ENCODE measurements at regions not wholly inside any gene's neighbourhood (a gene's known extent, or its start where the extent isn't known, plus 50 kb on each side); places are given as distances from the start of the nearest gene placed in this dataset.

GRCh38 chr11:70876685-70877084 is 375.7 kb downstream of the SHANK2 start:
- Mint-ChIP-seq H3K27ac (ENCODE audit: unreplicated experiment) (no peak overlapping the region), H3K27me3 (ENCODE audit: low read depth, unreplicated experiment) (peaks cover 13% of the 10 kb centered on the region), H3K4me3 (ENCODE audit: unreplicated experiment) (no peak overlapping the region), H3K9me3 (ENCODE audit: unreplicated experiment) (no peaks in the 10 kb centered on the region), H3K4me1 (ENCODE audit: low read depth, unreplicated experiment) (no peaks in the 10 kb centered on the region), H3K36me3 (ENCODE audit: low read depth, unreplicated experiment) (peaks cover 3% of the 10 kb centered on the region)
- Histone ChIP-seq H3K4me3 (ENCODE audit: insufficient read depth, low read depth, low read length) (no peak overlapping the region), H3K27me3 (ENCODE audit: insufficient read depth, low read length) (no peaks in the 10 kb centered on the region), H3K4me1 (ENCODE audit: insufficient read depth, low read length) (no peaks in the 10 kb centered on the region), H4K20me1 (ENCODE audit: insufficient read depth, low read length) (no peaks in the 10 kb centered on the region), H2AFZ (ENCODE audit: low read depth, low read length) (no peak overlapping the region), H3K9me3 (ENCODE audit: insufficient read depth, low read depth, low read length) (no peaks in the 10 kb centered on the region), H3K36me3 (ENCODE audit: insufficient read depth, low read length) (no peaks in the 10 kb centered on the region), H3K79me2 (ENCODE audit: insufficient read depth, low read length) (no peaks in the 10 kb centered on the region), H3K27ac (ENCODE audit: low read depth, low read length) (no peak overlapping the region), H3K4me2 (ENCODE audit: low read length) (no peak overlapping the region), H3K9ac (ENCODE audit: low read length) (no peak overlapping the region)
- TF ChIP-seq EZH2 (IDR thresholded peaks at IDR 0.05; ENCODE audit: insufficient read depth, low read length), result no peak
- no peak for TF ChIP-seq CTCF (IDR thresholded peaks at IDR 0.05; ENCODE audit: insufficient read depth, low read depth, low read length)
- no peak for DNase-seq (ENCODE audit: low read depth)
- no peak for FAIRE-seq

- no peak overlapping the region for H3K4me3 Mint-ChIP-seq (ENCODE audit: unreplicated experiment)
- Histone ChIP-seq H3K9me3 (ENCODE audit: insufficient read depth, low read depth, low read length) (no peaks in the 10 kb centered on the region), H3K4me2 (ENCODE audit: low read length) (no peak overlapping the region), H2AFZ (ENCODE audit: low read depth, low read length) (no peak overlapping the region), H3K4me1 (ENCODE audit: insufficient read depth, low read length) (no peaks in the 10 kb centered on the region), H3K27me3 (ENCODE audit: insufficient read depth, low read length) (no peaks in the 10 kb centered on the region), H3K79me2 (ENCODE audit: insufficient read depth, low read length) (no peaks in the 10 kb centered on the region), H3K4me3 (ENCODE audit: insufficient read depth, low read depth, low read length) (no peak overlapping the region), H3K9ac (ENCODE audit: low read length) (no peak overlapping the region), H4K20me1 (ENCODE audit: insufficient read depth, low read length) (no peaks in the 10 kb centered on the region), H3K27ac (ENCODE audit: low read depth, low read length) (no peak overlapping the region), H3K36me3 (ENCODE audit: insufficient read depth, low read length) (no peaks in the 10 kb centered on the region)
- H3K9me3 Mint-ChIP-seq (ENCODE audit: unreplicated experiment), result no peaks in the 10 kb centered on the region
- H3K4me1 Mint-ChIP-seq (ENCODE audit: low read depth, unreplicated experiment), result no peaks in the 10 kb centered on the region
- no peak for FAIRE-seq
- TF ChIP-seq EZH2 (IDR thresholded peaks at IDR 0.05; ENCODE audit: insufficient read depth, low read length) (no peak), CTCF (IDR thresholded peaks at IDR 0.05; ENCODE audit: insufficient read depth, low read depth, low read length) (no peak)
- H3K36me3 Mint-ChIP-seq (ENCODE audit: low read depth, unreplicated experiment), result peaks cover 3% of the 10 kb centered on the region
- H3K27me3 Mint-ChIP-seq (ENCODE audit: low read depth, unreplicated experiment), result peaks cover 9% of the 10 kb centered on the region
- no peak for DNase-seq (ENCODE audit: low read depth)
- H3K27ac Mint-ChIP-seq (ENCODE audit: unreplicated experiment), result no peak overlapping the region
Observed at GRCh38 chr11:70877151-70877550, 375.2 kb downstream of the SHANK2 start.

GRCh38 chr11:70878366-70878765 is 374.0 kb downstream of the SHANK2 start:
- no peaks in the 10 kb centered on the region for H3K9me3 Mint-ChIP-seq (ENCODE audit: unreplicated experiment)
- Histone ChIP-seq H3K9ac (ENCODE audit: low read length) (no peak overlapping the region), H3K79me2 (ENCODE audit: insufficient read depth, low read length) (no peaks in the 10 kb centered on the region), H3K27me3 (ENCODE audit: insufficient read depth, low read length) (no peaks in the 10 kb centered on the region), H3K9me3 (ENCODE audit: insufficient read depth, low read depth, low read length) (no peaks in the 10 kb centered on the region), H3K4me1 (ENCODE audit: insufficient read depth, low read length) (no peaks in the 10 kb centered on the region), H3K27ac (ENCODE audit: low read depth, low read length) (no peak overlapping the region), H4K20me1 (ENCODE audit: insufficient read depth, low read length) (no peaks in the 10 kb centered on the region), H3K4me3 (ENCODE audit: insufficient read depth, low read depth, low read length) (no peak overlapping the region), H3K36me3 (ENCODE audit: insufficient read depth, low read length) (no peaks in the 10 kb centered on the region), H2AFZ (ENCODE audit: low read depth, low read length) (no peak overlapping the region), H3K4me2 (ENCODE audit: low read length) (no peak overlapping the region)
- H3K27ac Mint-ChIP-seq (ENCODE audit: unreplicated experiment), result no peak overlapping the region
- TF ChIP-seq EZH2 (IDR thresholded peaks at IDR 0.05; ENCODE audit: insufficient read depth, low read length), result no peak
- no peak for TF ChIP-seq CTCF (IDR thresholded peaks at IDR 0.05; ENCODE audit: insufficient read depth, low read depth, low read length)
- no peaks in the 10 kb centered on the region for H3K4me1 Mint-ChIP-seq (ENCODE audit: low read depth, unreplicated experiment)
- no peak for DNase-seq (ENCODE audit: low read depth)
- H3K36me3 Mint-ChIP-seq (ENCODE audit: low read depth, unreplicated experiment), result peaks cover 3% of the 10 kb centered on the region
- FAIRE-seq, result no peak
- H3K4me3 Mint-ChIP-seq (ENCODE audit: unreplicated experiment), result no peak overlapping the region
- H3K27me3 Mint-ChIP-seq (ENCODE audit: low read depth, unreplicated experiment), result peaks cover 10% of the 10 kb centered on the region
